ENCODE measurements at regions not wholly inside any gene's neighbourhood (a gene's known extent, or its start where the extent isn't known, plus 50 kb on each side); places are given as distances from the start of the nearest gene placed in this dataset.

DNA sequence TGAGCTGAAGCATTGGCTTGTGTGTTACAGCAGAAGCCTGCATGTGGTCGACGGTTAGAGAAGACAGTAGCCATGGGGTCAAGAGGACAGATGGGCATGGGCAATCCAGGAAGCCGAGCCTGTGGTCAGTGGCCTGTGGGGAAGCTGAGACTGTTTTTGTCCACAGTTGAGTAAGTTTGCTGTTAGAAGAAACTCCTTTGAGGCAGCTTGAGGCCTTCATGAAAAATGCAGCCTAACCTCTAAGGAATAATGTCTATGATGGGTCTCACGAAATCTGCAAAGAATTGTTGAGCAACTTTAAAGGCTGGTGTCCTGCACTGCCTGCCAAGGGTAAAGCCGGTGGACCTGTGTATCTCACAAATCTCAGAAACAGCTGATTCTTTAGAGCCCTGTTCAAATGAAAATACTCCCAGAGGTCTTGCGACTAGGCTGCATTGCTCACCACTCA, 322.4 kb downstream of the SETD4 start:
- no peak for TF ChIP-seq POLR2A (IDR thresholded peaks at IDR 0.05)
- TF ChIP-seq, protein P1, sequence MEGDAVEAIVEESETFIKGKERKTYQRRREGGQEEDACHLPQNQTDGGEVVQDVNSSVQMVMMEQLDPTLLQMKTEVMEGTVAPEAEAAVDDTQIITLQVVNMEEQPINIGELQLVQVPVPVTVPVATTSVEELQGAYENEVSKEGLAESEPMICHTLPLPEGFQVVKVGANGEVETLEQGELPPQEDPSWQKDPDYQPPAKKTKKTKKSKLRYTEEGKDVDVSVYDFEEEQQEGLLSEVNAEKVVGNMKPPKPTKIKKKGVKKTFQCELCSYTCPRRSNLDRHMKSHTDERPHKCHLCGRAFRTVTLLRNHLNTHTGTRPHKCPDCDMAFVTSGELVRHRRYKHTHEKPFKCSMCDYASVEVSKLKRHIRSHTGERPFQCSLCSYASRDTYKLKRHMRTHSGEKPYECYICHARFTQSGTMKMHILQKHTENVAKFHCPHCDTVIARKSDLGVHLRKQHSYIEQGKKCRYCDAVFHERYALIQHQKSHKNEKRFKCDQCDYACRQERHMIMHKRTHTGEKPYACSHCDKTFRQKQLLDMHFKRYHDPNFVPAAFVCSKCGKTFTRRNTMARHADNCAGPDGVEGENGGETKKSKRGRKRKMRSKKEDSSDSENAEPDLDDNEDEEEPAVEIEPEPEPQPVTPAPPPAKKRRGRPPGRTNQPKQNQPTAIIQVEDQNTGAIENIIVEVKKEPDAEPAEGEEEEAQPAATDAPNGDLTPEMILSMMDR (IDR thresholded peaks at IDR 0.05): no peak
